Tibial nerve (tissue), 4 donors: ENCODE measurements at regions not wholly inside any gene's neighbourhood (a gene's known extent, or its start where the extent isn't known, plus 50 kb on each side); places are given as distances from the start of the nearest gene placed in this dataset.

ENCODE experiments used
- CTCF ChIP-seq, 5 experiments: fragments of 200-600 bp in 3 of 5; fragments of 450-650 bp in 2 of 5; sonication (generic) in 3 of 5; IDR thresholded peaks; one replicate each; pipeline ENCODE4 v1.5.1; 2016 to 2019; ENCODE audit warnings: antibody characterized with exemption in 5 of 5, mild to moderate bottlenecking in 3 of 5, moderate library complexity in 2 of 5
- EP300 ChIP-seq, 2 donors: sonication (generic); formaldehyde crosslinking; IDR thresholded peaks; one replicate each; pipeline ENCODE4 v1.6.1; 2017; ENCODE audit warnings: antibody characterized with exemption in 2 of 2, mild to moderate bottlenecking in 1 of 2
- POLR2A ChIP-seq, 2 donors: fragments of 450-650 bp; IDR thresholded peaks; one replicate each; pipeline ENCODE4 v1.6.1; 2017; ENCODE audit warnings: antibody characterized with exemption in 2 of 2, mild to moderate bottlenecking in 2 of 2, moderate library complexity in 2 of 2

- TF ChIP-seq CTCF (IDR thresholded peaks at IDR 0.05), result no peak
- no peak for TF ChIP-seq POLR2A (IDR thresholded peaks at IDR 0.05)
- TF ChIP-seq EP300 (IDR thresholded peaks at IDR 0.05), result no peak
Observed at GRCh38 chr5:15424769-15425168, 75.2 kb upstream of the FBXL7 start.
